PC-9 (cell line): ENCODE measurements at regions not wholly inside any gene's neighbourhood (a gene's known extent, or its start where the extent isn't known, plus 50 kb on each side); places are given as distances from the start of the nearest gene placed in this dataset.

Experiments
- EZH2 ChIP-seq: fragments of 200-600 bp; sonication (generic); IDR thresholded peaks from 2 replicates; pipeline ENCODE4 v1.8.0; 2017; ENCODE audit warnings: antibody characterized with exemption, low read depth
- TF ChIP-seq, protein P1 (sequence below): fragments of 200-600 bp; sonication (generic); conservative IDR thresholded peaks from 2 replicates; pipeline ENCODE4 v1.6.1; 2017; ENCODE audit warnings: mixed run types, antibody characterized with exemption, mild to moderate bottlenecking, moderate library complexity

DNA sequence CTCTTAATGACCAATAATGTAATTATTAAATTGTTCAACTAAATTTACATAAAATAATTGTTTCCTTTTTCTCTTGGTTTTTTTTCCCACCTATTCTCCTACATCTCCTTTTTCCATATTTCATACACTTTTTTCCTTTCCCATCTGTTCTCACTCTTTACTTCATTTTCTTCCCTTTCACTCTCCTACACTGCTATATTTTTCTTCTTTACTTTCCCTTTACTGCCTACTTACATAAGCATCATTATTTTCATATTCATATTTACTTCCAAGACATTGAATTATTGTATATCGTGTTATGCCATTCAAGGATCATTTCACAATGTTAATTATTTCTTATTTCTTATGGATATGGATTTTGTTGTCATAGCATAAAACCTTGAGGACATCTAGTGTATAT, 1275.6 kb downstream of the NSUN3 start:
- TF ChIP-seq, protein P1, sequence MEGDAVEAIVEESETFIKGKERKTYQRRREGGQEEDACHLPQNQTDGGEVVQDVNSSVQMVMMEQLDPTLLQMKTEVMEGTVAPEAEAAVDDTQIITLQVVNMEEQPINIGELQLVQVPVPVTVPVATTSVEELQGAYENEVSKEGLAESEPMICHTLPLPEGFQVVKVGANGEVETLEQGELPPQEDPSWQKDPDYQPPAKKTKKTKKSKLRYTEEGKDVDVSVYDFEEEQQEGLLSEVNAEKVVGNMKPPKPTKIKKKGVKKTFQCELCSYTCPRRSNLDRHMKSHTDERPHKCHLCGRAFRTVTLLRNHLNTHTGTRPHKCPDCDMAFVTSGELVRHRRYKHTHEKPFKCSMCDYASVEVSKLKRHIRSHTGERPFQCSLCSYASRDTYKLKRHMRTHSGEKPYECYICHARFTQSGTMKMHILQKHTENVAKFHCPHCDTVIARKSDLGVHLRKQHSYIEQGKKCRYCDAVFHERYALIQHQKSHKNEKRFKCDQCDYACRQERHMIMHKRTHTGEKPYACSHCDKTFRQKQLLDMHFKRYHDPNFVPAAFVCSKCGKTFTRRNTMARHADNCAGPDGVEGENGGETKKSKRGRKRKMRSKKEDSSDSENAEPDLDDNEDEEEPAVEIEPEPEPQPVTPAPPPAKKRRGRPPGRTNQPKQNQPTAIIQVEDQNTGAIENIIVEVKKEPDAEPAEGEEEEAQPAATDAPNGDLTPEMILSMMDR: no peak
- no peak for TF ChIP-seq EZH2
